HG03378 (cell line): ENCODE measurements at regions not wholly inside any gene's neighbourhood (a gene's known extent, or its start where the extent isn't known, plus 50 kb on each side); places are given as distances from the start of the nearest gene placed in this dataset.

ENCODE experiments used
- ATAC-seq: cut with Tn5 transposase; IDR thresholded peaks from one replicate; pipeline ENCODE4 v1.9.1; 2021; ENCODE audit warnings: mild to moderate bottlenecking, moderate library complexity; ENCODE audit not compliant: unreplicated experiment

DNA sequence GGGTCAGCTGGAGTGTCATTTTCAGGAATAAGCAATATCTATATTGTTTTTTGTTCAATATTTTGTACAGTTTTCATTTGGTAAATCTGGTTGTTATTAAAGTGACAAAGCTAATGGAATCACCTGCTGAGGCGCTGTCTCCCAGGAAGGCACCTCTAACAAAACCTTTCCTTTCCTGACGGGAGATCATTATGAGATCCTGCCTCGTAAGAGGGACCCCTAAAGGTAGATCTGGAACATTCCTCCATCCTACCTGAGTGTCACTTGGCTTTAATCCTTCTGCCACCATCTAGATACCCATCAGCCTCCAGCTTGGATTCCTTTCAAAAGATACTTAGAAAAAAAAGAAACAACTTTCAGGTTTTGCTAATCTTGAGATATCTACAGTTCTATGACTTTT, 157.7 kb downstream of the FAT3 start:
- no peak for ATAC-seq

DNA sequence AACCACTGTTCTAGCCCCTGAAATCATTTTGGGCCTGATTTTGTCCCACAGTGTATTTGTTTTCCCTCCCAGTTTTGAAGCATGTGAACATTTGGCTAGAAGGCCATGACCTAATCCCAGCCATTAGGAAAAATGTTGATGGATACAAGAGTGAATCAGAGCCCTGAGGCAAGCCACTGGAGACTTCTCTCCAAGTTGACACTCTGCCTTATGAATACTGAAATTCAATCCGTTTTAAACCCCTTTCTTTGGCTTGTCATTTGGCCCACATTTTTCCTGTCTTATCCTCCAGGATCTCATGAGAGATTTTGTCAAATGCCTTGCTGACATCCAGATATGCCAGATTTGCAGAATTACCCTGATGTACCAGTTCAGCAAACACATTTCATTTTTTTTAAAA, 158.8 kb downstream of the FAT3 start:
- ATAC-seq: no peak

DNA sequence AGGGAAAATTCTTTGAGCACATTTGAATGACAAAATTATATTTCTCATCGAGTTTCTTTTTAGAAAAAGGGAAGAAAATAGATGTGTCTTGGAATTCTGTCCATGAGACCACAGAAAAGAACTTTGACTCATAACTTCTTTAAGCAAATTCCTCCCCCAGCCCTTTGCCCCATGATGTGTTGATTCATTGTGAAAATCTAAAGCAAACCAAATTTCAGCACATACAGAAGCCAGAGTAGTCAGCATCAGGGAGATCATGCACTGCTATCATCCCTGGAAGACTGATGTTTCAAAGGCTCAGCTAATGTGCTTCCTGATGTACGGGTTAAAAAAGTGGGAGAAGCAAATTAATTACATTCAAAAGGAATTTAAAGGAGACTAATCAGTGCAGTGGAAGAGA, 159.7 kb downstream of the FAT3 start:
- no peak for ATAC-seq

DNA sequence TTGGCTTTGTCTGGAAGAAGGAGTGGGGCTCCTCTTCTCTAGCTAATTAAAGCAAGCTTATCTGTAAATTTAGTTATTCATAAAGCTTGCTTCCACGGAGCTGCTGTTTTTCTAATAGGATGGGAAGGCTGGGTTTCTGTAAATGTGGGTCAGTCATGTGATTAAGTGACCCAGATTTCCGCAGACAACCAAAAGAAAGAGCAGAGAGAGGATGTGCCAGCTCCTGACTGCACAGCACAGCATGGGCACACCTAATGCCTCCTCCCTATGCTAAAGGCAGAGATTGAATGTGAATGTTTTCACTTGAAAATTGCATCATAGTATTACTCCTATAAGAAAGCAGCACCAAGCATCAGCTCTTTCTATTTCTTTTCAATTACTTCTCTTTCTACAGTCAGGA, 160.2 kb downstream of the FAT3 start:
- ATAC-seq: no peak

DNA sequence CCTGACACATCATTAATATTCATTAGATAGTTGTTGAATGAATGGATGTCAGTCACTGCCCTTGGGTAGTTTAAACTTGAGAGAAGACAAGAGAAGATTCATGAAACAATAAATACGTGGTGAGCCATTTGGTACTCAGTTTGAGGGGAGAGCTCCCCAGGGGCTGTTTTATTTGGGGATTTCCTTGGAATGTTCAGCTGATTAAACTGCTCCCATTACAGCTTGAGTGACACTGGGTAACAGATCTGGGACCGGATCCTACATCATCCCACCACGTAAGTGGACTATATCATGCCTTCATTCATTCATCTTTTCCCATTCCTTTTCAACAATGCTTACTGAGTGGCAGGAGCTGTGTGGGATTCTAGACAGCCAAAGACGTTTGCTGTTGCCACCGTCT, 162.0 kb downstream of the FAT3 start:
- ATAC-seq: no peak

DNA sequence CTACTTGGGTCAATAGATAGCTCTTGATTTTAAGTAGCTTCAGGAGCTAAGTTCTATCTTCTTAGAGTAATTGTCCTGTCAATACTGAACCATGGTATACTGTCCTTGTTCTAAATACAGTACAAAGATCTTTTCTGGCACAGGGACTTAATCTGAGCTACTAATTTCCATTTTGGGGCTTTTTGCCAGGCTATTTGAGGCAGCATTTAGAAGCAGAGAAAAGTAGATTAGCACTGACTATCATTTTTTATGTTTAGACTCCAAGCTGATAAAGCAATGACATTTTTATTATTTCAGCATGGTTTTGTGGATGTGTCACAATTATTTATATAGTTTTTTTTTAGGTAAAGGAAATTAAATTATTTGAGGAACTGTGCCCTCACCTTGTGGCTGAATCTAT, 163.2 kb downstream of the FAT3 start:
- no peak for ATAC-seq

DNA sequence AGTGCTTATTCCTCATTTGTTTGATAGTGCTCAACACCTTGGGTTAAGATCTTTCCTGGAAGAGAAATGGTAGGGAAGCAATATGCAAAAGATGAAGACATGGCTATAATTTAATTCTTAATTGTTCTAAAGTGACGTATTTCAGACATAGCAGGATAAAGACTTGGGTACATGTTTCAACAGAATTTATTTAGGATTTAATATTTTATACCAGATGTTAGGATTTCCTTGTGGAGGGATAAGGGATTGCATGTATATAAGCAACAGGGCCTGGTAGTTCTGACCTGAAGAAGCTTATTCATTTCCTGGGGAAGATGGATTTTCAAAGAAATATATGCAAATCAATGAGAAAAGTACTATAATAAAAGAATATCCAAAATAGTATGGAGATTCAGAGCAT, 163.8 kb downstream of the FAT3 start:
- no peak for ATAC-seq

DNA sequence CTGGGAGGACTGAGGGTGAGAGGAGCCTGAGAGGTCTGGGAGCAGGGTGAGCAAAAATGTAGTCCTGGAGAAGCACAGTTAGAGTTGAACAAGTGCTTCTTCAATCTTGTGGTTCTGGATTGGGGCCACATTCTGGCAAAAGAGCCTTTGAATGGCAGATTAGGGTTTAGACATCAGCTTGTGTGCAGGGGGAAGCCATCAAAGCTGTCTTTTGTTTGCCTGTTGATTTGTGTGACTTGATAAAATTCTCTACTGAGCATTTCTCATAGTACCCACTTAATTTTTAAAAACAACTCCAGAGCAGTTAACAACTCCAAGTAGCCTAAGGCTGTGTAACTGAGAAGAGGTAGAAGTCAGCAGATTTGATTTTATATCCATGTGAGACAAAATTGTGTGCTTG, 166.2 kb downstream of the FAT3 start:
- ATAC-seq: no peak

DNA sequence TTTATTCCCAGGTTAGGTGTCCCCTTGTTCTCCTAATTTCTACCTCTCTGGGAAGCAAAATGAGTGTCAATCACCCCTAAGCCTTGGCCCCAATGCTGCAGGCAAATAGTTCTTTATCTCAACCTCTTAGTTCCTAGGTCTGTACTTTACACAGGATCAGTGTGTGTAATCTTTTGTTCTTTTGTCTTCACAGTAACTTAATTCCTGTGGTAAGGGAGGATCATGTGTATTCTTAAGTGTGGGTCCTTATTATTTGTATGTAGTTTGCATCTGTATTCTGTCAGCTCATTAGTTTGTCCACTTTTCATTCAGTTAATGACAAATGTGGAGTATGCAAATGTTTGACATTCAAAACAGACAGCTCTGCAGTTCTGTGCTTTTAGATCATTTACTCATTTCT, 166.7 kb downstream of the FAT3 start:
- ATAC-seq: no peak

DNA sequence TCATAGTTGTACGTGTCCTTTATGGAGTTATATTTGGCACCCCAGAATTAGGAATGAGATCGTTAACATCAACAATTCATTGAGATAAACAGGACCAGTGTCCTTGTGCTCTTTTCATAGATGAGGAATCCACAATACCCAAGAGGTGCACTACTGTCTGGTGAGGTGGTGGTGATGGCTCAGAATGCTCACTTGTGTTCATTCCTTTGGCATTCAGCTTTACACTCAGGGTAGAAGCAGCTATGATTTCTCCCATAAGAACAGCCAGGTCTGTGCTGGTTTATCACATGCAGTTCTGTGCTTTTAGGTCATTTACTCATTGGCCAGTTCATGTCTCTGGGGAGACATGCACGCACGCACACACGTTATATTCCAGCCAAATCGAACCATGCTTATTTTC, 167.2 kb downstream of the FAT3 start:
- ATAC-seq: no peak

DNA sequence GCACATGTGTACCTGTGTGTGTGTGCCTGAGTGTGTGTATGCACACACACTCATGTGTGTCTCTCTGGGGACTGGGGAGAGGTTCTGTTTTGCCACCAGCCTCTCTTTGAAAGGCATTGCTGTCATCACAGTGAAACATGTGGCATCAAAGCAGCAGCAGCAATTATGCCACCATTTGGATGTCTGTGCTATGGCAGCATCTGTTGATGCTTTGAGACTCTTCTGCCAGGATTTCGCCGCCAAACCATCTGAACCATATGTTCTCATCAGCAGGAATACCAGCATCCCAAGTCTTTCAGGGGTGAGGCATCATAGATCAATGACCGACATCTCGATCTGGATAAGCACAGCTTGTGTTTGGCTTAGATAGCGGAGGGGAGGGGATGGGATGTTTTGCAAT, 168.6 kb downstream of the FAT3 start:
- no peak for ATAC-seq

DNA sequence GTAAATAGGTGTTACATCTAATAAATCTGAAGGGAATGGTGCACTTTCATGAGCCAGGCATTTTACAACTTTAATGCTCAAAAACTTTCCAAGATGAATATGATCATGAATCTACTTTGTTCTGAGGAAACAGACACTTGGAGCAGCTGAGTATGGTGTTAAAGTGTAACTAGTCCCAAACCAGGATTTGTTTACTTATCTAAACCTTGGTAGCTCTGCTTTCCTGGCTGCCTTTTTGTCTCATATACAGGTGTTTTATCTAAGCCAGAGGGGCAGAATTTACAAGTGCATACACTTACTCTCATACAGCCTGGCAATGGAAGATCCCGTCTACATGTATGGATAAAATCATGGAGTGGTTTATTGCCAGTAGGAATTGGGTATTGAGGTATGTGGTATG, 171.5 kb downstream of the FAT3 start:
- no peak for ATAC-seq

DNA sequence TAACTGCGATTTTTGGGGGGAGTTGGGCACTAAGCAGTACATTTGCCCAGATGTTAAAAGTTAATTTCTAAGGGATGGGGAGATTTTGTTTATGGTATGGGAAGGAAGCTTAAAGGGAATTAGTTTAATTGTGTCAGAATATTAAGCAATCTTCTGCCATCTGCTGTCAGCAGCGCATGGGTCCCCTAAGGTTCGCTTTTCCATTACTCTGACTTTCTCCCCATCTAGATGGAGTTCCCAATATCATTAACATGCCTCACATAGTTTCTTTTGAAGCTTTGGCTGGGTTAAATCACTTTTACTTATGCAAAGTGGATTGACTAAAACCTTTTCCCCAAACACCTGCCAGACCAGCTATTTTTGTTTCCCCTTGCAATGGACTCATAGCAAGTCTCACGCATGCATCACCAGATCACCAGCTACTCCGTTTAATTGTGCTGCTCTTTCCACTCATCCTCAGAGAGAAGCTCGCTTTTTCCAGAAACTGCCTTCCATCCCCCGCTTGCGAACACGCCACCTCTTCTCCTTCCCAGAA, 172.7 kb downstream of the FAT3 start:
- no peak for ATAC-seq

DNA sequence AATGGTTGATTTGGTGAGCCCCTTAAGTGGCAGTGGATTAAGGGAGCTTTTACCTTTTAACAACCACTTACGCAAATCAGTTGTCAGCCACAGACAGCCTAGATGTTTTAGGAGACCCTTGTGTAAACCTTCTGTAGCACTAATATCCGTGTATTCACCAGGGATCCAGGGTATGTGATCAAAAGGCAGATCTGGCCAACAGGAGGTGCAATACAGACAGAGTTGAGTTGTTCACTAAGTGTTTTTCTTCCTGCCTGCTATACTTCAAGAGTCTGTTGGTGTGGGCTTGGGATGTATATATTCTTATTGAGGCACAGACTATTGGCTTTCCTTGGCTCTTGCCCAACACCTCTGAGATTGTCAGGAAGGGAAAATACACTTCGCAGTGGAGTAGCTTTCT, 175.1 kb downstream of the FAT3 start:
- no peak for ATAC-seq

DNA sequence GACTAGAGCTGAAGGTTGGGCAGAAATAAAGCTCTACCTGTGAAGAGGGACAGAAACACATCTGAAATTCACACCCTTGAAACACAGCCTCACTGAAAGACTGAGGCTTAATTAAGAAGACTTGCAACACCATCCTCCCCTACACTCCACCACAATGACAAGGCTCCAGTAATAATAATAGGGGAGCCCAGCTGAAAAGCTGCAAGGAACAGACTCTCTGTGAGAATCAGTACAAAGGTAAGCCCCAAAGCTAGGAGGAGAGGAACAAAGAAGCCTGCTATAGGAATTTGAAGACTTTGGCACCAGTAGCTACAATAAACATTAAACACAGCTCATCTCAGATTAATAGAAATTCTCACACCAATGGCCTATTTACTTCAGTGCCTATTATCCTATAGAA, 176.9 kb downstream of the FAT3 start:
- no peak for ATAC-seq

DNA sequence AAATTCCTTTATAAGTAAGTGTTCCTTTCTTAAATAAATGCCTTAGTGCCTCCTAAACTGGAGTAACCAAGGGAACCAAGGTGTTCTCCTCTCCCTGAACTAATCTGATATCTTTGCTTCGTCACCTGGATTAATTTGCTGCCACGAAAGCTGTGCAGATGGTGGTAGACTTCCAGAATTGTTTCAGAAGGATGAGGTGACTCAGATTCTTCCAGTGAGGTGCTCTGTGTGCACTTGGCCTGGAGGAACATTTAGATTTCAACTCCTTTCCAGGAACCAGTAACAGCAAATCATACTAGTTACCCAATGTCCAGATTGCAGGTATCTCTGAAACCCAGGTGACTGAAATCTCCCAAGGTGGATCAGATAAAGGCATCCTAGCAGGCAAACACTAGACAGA, 181.9 kb downstream of the FAT3 start:
- no peak for ATAC-seq

DNA sequence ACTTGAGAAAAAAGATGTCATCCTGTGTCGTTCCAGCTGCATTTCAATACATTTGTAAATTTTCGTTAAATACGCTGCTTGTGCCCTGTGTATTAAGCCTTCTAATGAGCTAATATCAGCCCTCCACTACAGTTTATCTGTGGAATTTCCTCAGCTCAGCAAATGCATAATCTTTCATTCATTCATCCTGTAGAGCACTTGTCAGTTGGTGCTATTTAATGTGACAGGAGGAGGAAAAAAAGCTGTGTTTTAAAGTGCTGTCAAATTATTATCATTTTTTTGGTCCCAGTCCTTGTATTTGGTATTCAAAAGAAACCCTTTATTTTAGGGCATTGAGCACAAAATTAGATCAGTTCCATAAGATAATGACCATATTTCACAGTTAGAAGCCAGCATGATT, 184.7 kb downstream of the FAT3 start:
- no peak for ATAC-seq

DNA sequence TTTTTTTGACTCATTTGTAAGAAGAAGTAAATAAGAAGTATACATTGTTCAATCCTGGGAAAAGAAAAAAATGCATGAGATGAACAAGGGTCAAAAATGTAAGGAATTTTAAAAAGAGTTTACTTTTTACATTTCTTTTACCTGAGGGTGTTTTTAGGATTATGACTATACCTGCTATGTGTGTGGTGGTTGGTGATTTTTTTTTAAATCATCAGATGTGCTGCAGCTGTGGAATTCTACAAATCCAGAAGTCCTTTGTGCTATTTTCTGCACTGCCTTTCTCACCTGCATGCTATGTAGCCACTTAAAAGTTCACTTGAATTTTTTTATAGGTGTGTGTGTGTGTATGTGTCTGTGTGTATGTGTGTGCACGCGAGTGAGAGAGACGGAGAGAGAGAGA, 185.3 kb downstream of the FAT3 start:
- ATAC-seq: no peak

DNA sequence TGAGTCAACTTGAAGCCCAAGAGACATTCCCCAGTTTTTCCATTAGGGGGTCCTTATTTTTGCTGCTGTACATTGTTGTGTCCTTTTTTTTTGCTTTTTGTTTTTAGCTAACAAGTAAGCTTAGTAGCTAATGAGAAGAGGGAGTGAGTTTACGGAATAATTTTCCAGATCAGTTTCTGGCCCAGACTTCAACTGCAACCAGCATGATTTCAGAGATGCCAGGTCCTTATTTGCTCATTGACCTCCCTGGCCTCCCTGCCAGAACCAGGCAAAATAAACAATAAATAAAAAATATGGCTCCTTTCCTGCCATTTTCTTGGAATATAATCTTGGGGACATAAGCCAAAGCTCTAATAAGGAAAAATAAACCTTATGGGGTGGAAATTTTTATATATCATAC, 185.9 kb downstream of the FAT3 start:
- ATAC-seq: no peak

DNA sequence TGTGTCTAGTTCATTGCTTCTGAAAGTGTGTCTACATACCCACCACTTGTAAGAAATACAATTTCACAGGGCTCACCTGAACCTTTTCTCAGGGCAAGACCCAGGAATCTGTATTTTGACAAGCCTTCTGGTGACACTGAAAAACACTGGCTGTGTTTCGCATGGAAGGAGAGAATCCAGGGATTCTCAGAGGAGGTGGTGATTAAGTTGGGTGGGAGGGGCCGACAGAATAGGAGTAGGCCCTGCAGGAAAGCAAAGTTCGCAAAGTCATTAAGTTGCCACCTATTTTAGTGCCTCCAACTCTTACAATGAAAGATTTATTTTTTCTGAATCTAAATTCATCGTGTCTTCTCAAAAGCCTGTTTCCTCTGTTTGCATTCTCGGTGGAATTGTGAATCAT, 186.8 kb downstream of the FAT3 start:
- ATAC-seq: no peak

DNA sequence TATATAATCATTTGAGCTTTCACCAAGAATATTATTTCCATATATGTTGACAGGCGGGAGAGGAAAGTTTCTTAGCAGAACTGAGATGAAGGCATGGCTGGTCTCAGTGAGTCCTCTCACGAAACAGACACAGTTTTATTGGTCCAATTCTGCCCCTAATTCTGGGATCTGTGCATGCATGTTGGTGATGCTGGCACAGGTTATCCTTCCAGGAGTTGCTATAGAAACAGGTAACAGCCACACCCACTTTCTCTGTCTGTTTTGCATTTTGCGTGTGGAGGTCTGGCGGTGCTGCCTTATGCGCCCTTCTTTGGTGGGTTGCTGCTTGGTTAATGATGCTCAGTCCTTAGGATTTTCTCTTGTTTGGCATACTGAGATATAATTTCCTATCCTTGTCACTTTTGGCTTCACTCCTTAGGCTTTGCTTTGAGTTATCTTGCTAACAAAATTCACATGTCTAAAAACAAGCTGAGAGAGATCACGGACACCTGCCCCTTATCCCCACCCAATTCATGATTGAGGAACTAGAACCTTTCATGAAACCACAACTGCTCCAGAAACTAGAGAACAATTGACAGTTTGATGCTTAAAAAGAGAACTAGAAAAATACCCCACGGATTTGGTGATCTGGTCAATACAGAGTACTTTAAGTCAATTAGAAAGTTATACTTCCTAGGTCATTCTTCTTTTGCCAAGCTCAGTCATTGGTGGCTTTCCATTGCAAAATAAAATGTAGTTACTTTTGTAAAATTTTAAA, 189.3 kb downstream of the FAT3 start:
- ATAC-seq: peak; percentile 83

DNA sequence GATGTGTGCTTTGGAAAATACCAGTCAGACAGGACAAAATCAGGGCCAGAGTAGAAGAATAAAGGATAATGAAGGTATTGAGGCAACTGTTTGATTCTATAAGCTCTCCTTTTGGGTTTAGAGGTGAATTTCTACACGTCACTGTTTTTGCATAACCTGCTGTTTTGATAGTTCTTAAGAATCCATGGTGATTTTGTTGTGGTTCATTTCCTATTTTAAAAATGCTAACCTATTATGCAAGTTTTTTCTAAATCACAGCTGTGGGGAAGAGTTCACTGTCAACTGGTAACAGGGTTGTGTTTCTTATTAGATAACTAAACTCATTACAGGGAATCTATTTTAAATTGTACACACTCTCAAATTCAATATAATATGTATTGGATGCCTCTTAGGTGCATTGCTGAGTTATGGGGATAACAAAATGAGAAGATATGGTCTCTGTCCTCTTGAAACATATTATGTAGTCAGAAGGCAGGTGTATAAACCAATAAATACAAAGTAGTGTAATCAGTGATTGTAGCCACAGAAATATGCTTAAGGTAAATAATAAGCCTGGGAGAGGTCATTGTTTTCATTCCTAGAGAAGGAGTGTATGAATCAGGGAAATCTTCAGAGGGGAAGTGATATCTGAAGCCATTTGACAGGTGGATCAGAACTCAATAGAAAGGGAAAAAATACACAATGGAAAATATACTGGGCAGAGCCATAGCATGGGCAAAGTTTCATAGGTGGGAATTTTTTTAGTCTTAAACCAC, 192.5 kb downstream of the FAT3 start:
- no peak for ATAC-seq
